Activated naive CD8-positive, alpha-beta T cell treated with anti-CD3 and anti-CD28 coated beads, Interleukin-2, amount 50 U/mL, for 24 hours (primary cell): ENCODE measurements at regions not wholly inside any gene's neighbourhood (a gene's known extent, or its start where the extent isn't known, plus 50 kb on each side); places are given as distances from the start of the nearest gene placed in this dataset.

Experiments used
- ATAC-seq: fragments of 150-1000 bp; cut with Tn5 transposase; one replicate; pipeline ENCODE4 v1.10.0; 2021
- DNase-seq: peaks from one replicate; pipeline ENCODE4 v3.0.0; 2021
- H3K27ac Mint-ChIP-seq: one replicate; pipeline ENCODE4 v1.8.0; 2021; ENCODE audit warnings: mild to moderate bottlenecking, mixed read lengths
- H3K27me3 Mint-ChIP-seq: one replicate; pipeline ENCODE4 v1.8.0; 2021; ENCODE audit warnings: mixed read lengths
- H3K36me3 Mint-ChIP-seq: one replicate; pipeline ENCODE4 v1.8.0; 2021; ENCODE audit warnings: low read depth, mixed read lengths
- H3K4me1 Mint-ChIP-seq: one replicate; pipeline ENCODE4 v1.8.0; 2021; ENCODE audit warnings: mixed read lengths
- H3K4me3 Mint-ChIP-seq: one replicate; pipeline ENCODE4 v1.8.0; 2021; ENCODE audit warnings: mild to moderate bottlenecking, moderate library complexity, mixed read lengths
- H3K9me3 Mint-ChIP-seq: one replicate; pipeline ENCODE4 v1.8.0; 2021; ENCODE audit warnings: mixed read lengths

- Mint-ChIP-seq H3K4me1 (peaks cover 24% of the 10 kb centered on the region), H3K36me3 (no peaks in the 10 kb centered on the region), H3K27me3 (no peaks in the 10 kb centered on the region), H3K27ac (no peak overlapping the region), H3K4me3 (no peak overlapping the region), H3K9me3 (peaks cover 10% of the 10 kb centered on the region)
- DNase-seq (no peak), ATAC-seq (no peak)
Observed at GRCh38 chr5:142474431-142475094, 149.7 kb upstream of the SPRY4 start.

- H3K27me3 Mint-ChIP-seq = no peaks in the 10 kb centered on the region
- DNase-seq (no peak), ATAC-seq (no peak)
- H3K9me3 Mint-ChIP-seq = no peaks in the 10 kb centered on the region
- peaks cover 24% of the 10 kb centered on the region for H3K4me1 Mint-ChIP-seq
- H3K27ac Mint-ChIP-seq = peak overlapping the region; percentile 78
- no peak overlapping the region for H3K4me3 Mint-ChIP-seq
- H3K36me3 Mint-ChIP-seq = no peaks in the 10 kb centered on the region
Observed at GRCh38 chr5:142473038-142473437, 148.2 kb upstream of the SPRY4 start.

- H3K4me1 Mint-ChIP-seq = peaks cover 24% of the 10 kb centered on the region
- peak; percentile 33 for DNase-seq
- no peaks in the 10 kb centered on the region for H3K9me3 Mint-ChIP-seq
- peak; percentile 100 for ATAC-seq
- H3K27ac Mint-ChIP-seq = peak overlapping the region; percentile 78
- H3K4me3 Mint-ChIP-seq = no peak overlapping the region
- H3K36me3 Mint-ChIP-seq = no peaks in the 10 kb centered on the region
- H3K27me3 Mint-ChIP-seq = no peaks in the 10 kb centered on the region
Observed at GRCh38 chr5:142472306-142472951, 147.6 kb upstream of the SPRY4 start.

GRCh38 chr5:142466195-142466971, 141.6 kb upstream of the SPRY4 start:
- H3K4me3 Mint-ChIP-seq = no peak overlapping the region
- no peaks in the 10 kb centered on the region for H3K36me3 Mint-ChIP-seq
- no peaks in the 10 kb centered on the region for H3K27me3 Mint-ChIP-seq
- H3K27ac Mint-ChIP-seq = no peak overlapping the region
- no peak for DNase-seq
- ATAC-seq = peak; percentile 36
- H3K4me1 Mint-ChIP-seq = peaks cover 9% of the 10 kb centered on the region
- H3K9me3 Mint-ChIP-seq = no peaks in the 10 kb centered on the region

GRCh38 chr5:142465476-142465875, 140.7 kb upstream of the SPRY4 start:
- Mint-ChIP-seq H3K27ac (no peak overlapping the region), H3K4me1 (peaks cover 7% of the 10 kb centered on the region), H3K36me3 (no peaks in the 10 kb centered on the region), H3K27me3 (no peaks in the 10 kb centered on the region), H3K9me3 (no peaks in the 10 kb centered on the region), H3K4me3 (no peak overlapping the region)
- no peak for ATAC-seq
- no peak for DNase-seq

- Mint-ChIP-seq H3K27ac (no peak overlapping the region), H3K4me1 (peaks cover 5% of the 10 kb centered on the region), H3K4me3 (no peak overlapping the region), H3K9me3 (no peaks in the 10 kb centered on the region), H3K27me3 (no peaks in the 10 kb centered on the region), H3K36me3 (no peaks in the 10 kb centered on the region)
- DNase-seq (no peak), ATAC-seq (no peak)
Observed at GRCh38 chr5:142463904-142464303, 139.1 kb upstream of the SPRY4 start.

- ATAC-seq (peak; percentile 28), DNase-seq (no peak)
- peaks cover 5% of the 10 kb centered on the region for H3K4me1 Mint-ChIP-seq
- H3K27me3 Mint-ChIP-seq = no peaks in the 10 kb centered on the region
- H3K36me3 Mint-ChIP-seq = no peaks in the 10 kb centered on the region
- H3K9me3 Mint-ChIP-seq = peaks cover under 1% of the 10 kb centered on the region
- H3K4me3 Mint-ChIP-seq = no peak overlapping the region
- H3K27ac Mint-ChIP-seq = no peak overlapping the region
Observed at GRCh38 chr5:142461028-142461590, 136.3 kb upstream of the SPRY4 start.

GRCh38 chr5:142459209-142459608, 134.4 kb upstream of the SPRY4 start:
- Mint-ChIP-seq H3K9me3 (peaks cover 3% of the 10 kb centered on the region), H3K4me3 (no peak overlapping the region), H3K4me1 (peaks cover 5% of the 10 kb centered on the region), H3K27me3 (peaks cover 2% of the 10 kb centered on the region), H3K27ac (no peak overlapping the region), H3K36me3 (no peaks in the 10 kb centered on the region)
- DNase-seq = no peak
- ATAC-seq = no peak

- ATAC-seq = no peak
- peaks cover 7% of the 10 kb centered on the region for H3K9me3 Mint-ChIP-seq
- H3K27ac Mint-ChIP-seq = no peak overlapping the region
Observed at GRCh38 chr5:142455856-142456255, 131.0 kb upstream of the SPRY4 start.

GRCh38 chr5:142453932-142454331, 129.1 kb upstream of the SPRY4 start:
- no peak for ATAC-seq
- Mint-ChIP-seq H3K27me3 (peaks cover 4% of the 10 kb centered on the region), H3K27ac (no peak overlapping the region), H3K4me3 (no peak overlapping the region), H3K36me3 (peaks cover 3% of the 10 kb centered on the region), H3K9me3 (peaks cover 19% of the 10 kb centered on the region), H3K4me1 (no peaks in the 10 kb centered on the region)
- DNase-seq = no peak

More at GRCh38 chr5:142455856-142456255, 131.0 kb upstream of the SPRY4 start:
- Mint-ChIP-seq H3K4me1 (peaks cover under 1% of the 10 kb centered on the region), H3K27me3 (peaks cover 4% of the 10 kb centered on the region), H3K36me3 (no peaks in the 10 kb centered on the region), H3K4me3 (no peak overlapping the region)
- no peak for DNase-seq

GRCh38 chr5:142450419-142450818, 125.6 kb upstream of the SPRY4 start:
- Mint-ChIP-seq H3K36me3 (peaks cover 5% of the 10 kb centered on the region), H3K27ac (no peak overlapping the region), H3K9me3 (peaks cover 20% of the 10 kb centered on the region), H3K4me1 (peaks cover 10% of the 10 kb centered on the region), H3K27me3 (peaks cover 4% of the 10 kb centered on the region), H3K4me3 (no peak overlapping the region)
- ATAC-seq = no peak
- no peak for DNase-seq

GRCh38 chr5:142447887-142448286, 123.1 kb upstream of the SPRY4 start:
- H3K9me3 Mint-ChIP-seq = peaks cover 20% of the 10 kb centered on the region
- ATAC-seq (no peak), DNase-seq (no peak)
- no peak overlapping the region for H3K27ac Mint-ChIP-seq
- peaks cover 3% of the 10 kb centered on the region for H3K27me3 Mint-ChIP-seq
- peaks cover 5% of the 10 kb centered on the region for H3K36me3 Mint-ChIP-seq
- H3K4me3 Mint-ChIP-seq = no peak overlapping the region
- peaks cover 13% of the 10 kb centered on the region for H3K4me1 Mint-ChIP-seq

- Mint-ChIP-seq H3K4me1 (peaks cover 16% of the 10 kb centered on the region), H3K9me3 (peaks cover 20% of the 10 kb centered on the region), H3K27me3 (peaks cover 8% of the 10 kb centered on the region), H3K4me3 (no peak overlapping the region), H3K27ac (no peak overlapping the region), H3K36me3 (peaks cover 5% of the 10 kb centered on the region)
- ATAC-seq (no peak), DNase-seq (no peak)
Observed at GRCh38 chr5:142446960-142447279, 122.1 kb upstream of the SPRY4 start.

- Mint-ChIP-seq H3K9me3 (peaks cover 20% of the 10 kb centered on the region), H3K27me3 (peaks cover 7% of the 10 kb centered on the region), H3K4me3 (no peak overlapping the region), H3K36me3 (peaks cover 5% of the 10 kb centered on the region), H3K4me1 (peaks cover 21% of the 10 kb centered on the region), H3K27ac (no peak overlapping the region)
- DNase-seq = no peak
- ATAC-seq = no peak
Observed at GRCh38 chr5:142446131-142446959, 121.5 kb upstream of the SPRY4 start.
